Astrocyte of the spinal cord (primary cell): ENCODE measurements at regions not wholly inside any gene's neighbourhood (a gene's known extent, or its start where the extent isn't known, plus 50 kb on each side); places are given as distances from the start of the nearest gene placed in this dataset.

ENCODE experiments used
- DNase-seq: peaks from one replicate; pipeline ENCODE4 v3.0.0; 2011; ENCODE audit warnings: low read depth, low spot score
- H3K4me3 ChIP-seq: 2 replicates; pipeline ENCODE4 v1.5.1; 2011; ENCODE audit warnings: low read depth, mild to moderate bottlenecking, low read length, moderate library complexity
- in situ Hi-C: cut with HindIII; loops from 2 replicates; pipeline ENCODE4 v1.10.0; 2017; ENCODE audit warnings: low sequenced_read_pairs
- TF ChIP-seq, protein P1 (sequence below): IDR thresholded peaks from 2 replicates; pipeline ENCODE4 v1.5.1; 2012; ENCODE audit warnings: low read depth, mild to moderate bottlenecking, low read length, inconsistent platforms

DNA sequence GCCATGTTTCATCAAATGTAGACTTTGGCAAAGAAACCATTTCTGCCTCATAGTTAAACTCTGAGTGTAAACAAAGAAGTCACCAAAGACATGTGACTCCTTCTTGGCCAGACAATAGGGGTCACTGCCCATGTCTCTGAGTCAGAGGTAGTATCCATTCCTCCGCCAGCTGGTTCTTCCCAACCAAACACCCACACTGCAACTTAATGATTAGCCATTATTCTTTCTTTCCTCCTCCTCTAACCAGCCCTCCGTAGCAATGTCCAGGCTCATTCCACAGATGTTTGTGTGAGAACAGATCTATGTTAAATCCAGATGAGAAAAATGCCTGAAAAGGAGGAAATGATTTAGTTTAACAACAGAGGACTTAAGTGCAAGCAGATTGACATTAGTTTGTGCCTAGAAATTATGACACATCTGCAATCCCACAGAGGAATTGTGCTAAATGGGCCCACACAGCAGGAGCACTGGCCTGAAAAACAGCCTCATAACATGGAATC, 127.9 kb upstream of the SH3BP4 start:
- DNase-seq: peak; percentile 97
- in situ Hi-C loops: no loop called here
- no peak overlapping the region for H3K4me3 ChIP-seq
- TF ChIP-seq, protein P1, sequence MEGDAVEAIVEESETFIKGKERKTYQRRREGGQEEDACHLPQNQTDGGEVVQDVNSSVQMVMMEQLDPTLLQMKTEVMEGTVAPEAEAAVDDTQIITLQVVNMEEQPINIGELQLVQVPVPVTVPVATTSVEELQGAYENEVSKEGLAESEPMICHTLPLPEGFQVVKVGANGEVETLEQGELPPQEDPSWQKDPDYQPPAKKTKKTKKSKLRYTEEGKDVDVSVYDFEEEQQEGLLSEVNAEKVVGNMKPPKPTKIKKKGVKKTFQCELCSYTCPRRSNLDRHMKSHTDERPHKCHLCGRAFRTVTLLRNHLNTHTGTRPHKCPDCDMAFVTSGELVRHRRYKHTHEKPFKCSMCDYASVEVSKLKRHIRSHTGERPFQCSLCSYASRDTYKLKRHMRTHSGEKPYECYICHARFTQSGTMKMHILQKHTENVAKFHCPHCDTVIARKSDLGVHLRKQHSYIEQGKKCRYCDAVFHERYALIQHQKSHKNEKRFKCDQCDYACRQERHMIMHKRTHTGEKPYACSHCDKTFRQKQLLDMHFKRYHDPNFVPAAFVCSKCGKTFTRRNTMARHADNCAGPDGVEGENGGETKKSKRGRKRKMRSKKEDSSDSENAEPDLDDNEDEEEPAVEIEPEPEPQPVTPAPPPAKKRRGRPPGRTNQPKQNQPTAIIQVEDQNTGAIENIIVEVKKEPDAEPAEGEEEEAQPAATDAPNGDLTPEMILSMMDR: no peak

- DNase-seq: no peak
- TF ChIP-seq, protein P1: no peak
- H3K4me3 ChIP-seq: no peak overlapping the region
- in situ Hi-C loops: no loop called here
Observed at GRCh38 chr2:234823196-234823876, 128.5 kb upstream of the SH3BP4 start.

DNA sequence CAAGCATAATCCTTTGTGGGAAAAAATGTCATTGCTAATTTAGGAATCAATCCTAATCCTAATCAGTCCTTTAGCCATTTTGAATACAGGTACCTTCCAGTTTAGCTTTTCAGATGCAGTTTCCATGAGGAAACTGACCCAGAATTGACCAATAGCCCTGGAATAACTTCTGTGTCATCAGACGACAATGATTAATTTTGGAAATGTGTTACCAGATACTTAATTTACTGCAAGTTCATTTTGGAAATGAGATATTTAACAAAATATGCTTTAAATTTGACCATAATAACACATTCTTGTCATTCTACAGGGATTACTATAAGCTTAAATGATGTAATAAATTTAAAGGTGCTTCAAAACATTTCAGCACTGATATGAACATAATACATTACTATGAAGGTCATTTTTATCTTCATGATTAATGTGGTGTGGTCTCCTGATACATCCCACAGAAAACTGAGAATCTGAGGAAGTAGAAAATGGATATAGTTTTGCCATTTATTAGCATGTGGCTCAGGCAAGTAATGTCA, 129.8 kb upstream of the SH3BP4 start:
- in situ Hi-C loops: no loop called here
- DNase-seq: no peak
- no peak overlapping the region for H3K4me3 ChIP-seq
- TF ChIP-seq, protein P1: no peak

DNA sequence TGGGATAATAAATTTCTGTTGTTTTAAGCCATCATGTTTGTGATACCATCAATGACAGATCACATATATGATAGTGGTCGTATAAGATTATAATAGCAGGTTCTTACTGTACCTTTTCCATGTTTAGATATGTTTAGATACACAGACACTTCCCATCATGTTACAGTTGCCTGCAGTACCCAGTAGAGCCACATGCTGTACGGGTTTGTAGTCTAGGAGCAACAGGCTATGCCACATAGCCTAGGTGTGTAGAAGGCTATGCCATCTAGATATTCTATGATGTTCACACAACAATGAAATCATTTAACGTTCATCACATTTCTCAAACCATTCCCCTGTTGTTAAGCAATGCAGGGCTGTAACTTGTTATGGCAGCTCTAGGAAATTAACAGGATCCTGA, 132.9 kb upstream of the SH3BP4 start:
- TF ChIP-seq, protein P1: peak; percentile 21
- in situ Hi-C loops: no loop called here
- no peak overlapping the region for H3K4me3 ChIP-seq
- no peak for DNase-seq

DNA sequence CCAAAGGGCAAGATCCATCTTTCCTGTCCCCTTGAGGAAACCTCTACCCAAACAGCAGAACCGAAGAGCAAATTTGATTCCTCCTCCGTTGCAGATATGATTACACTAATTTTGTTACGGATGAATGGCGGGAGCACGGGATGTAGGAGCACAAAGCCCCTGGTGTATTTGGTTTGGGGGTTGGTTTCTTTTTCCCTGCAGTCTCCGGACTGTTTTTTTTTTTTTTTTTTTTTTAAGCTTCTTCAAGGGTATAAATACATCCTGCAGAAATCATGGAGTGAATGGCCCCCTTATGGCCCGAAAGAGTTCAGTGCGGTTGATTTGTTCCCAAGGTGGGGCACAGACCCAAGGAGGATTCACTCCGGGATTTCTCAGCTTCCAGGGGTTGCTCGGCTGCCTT, 135.3 kb upstream of the SH3BP4 start:
- in situ Hi-C loops: no loop called here
- no peak for DNase-seq
- no peak overlapping the region for H3K4me3 ChIP-seq
- TF ChIP-seq, protein P1: no peak

DNA sequence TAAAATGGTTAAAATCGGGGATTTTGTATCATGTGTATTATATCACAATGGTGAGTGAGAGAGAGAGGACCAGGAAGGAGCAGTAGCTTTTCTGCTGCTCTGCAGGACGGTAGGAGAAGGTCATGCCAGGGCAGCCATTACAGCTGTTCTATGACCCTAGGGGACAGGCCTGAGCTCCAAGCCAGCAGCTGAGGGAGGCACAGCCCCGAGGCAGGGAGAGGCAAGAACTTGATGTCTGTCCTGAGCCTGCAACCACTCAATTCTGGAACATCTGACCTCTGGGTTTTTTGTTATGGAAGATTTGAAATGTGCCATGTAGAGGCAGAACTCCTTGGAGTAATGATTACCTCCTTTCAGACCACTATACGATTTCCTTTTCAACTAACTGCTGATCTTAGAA, 135.8 kb upstream of the SH3BP4 start:
- TF ChIP-seq, protein P1: no peak
- DNase-seq: no peak
- no peak overlapping the region for H3K4me3 ChIP-seq
- in situ Hi-C loops: no loop called here
